ENCODE measurements at regions not wholly inside any gene's neighbourhood (a gene's known extent, or its start where the extent isn't known, plus 50 kb on each side); places are given as distances from the start of the nearest gene placed in this dataset.

GRCh38 chr2:122433123-122433754 lies 677.8 kb downstream of the TSN start:
- TF ChIP-seq TAF1 (IDR thresholded peaks at IDR 0.05; ENCODE audit: borderline replicate concordance, insufficient read depth, low read length) (no peak), SIN3A (IDR thresholded peaks at IDR 0.05; ENCODE audit: borderline replicate concordance, insufficient read depth, low read length) (no peak), POLR2AphosphoS5 (IDR thresholded peaks at IDR 0.05; ENCODE audit: low read depth, low read length) (no peak), FOXP2 (optimal IDR thresholded peaks at IDR 0.05; ENCODE audit: borderline replicate concordance, extremely low read depth, extremely low read length, insufficient read depth) (no peak)
- TF ChIP-seq, protein P1, sequence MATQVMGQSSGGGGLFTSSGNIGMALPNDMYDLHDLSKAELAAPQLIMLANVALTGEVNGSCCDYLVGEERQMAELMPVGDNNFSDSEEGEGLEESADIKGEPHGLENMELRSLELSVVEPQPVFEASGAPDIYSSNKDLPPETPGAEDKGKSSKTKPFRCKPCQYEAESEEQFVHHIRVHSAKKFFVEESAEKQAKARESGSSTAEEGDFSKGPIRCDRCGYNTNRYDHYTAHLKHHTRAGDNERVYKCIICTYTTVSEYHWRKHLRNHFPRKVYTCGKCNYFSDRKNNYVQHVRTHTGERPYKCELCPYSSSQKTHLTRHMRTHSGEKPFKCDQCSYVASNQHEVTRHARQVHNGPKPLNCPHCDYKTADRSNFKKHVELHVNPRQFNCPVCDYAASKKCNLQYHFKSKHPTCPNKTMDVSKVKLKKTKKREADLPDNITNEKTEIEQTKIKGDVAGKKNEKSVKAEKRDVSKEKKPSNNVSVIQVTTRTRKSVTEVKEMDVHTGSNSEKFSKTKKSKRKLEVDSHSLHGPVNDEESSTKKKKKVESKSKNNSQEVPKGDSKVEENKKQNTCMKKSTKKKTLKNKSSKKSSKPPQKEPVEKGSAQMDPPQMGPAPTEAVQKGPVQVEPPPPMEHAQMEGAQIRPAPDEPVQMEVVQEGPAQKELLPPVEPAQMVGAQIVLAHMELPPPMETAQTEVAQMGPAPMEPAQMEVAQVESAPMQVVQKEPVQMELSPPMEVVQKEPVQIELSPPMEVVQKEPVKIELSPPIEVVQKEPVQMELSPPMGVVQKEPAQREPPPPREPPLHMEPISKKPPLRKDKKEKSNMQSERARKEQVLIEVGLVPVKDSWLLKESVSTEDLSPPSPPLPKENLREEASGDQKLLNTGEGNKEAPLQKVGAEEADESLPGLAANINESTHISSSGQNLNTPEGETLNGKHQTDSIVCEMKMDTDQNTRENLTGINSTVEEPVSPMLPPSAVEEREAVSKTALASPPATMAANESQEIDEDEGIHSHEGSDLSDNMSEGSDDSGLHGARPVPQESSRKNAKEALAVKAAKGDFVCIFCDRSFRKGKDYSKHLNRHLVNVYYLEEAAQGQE (IDR thresholded peaks at IDR 0.05; ENCODE audit: insufficient read depth in 1 of 2, low read depth in 2 of 2, low read length in 2 of 2) = no peak

GRCh38 chr2:122445003-122445402 lies 689.6 kb downstream of the TSN start:
- TF ChIP-seq TAF1 (IDR thresholded peaks at IDR 0.05; ENCODE audit: borderline replicate concordance, insufficient read depth, low read length) (no peak), SIN3A (IDR thresholded peaks at IDR 0.05; ENCODE audit: borderline replicate concordance, insufficient read depth, low read length) (no peak), POLR2AphosphoS5 (IDR thresholded peaks at IDR 0.05; ENCODE audit: low read depth, low read length) (no peak), FOXP2 (optimal IDR thresholded peaks at IDR 0.05; ENCODE audit: borderline replicate concordance, extremely low read depth, extremely low read length, insufficient read depth) (no peak)
- TF ChIP-seq, protein P1 (IDR thresholded peaks at IDR 0.05; ENCODE audit: insufficient read depth in 1 of 2, low read depth in 2 of 2, low read length in 2 of 2) = no peak

DNA sequence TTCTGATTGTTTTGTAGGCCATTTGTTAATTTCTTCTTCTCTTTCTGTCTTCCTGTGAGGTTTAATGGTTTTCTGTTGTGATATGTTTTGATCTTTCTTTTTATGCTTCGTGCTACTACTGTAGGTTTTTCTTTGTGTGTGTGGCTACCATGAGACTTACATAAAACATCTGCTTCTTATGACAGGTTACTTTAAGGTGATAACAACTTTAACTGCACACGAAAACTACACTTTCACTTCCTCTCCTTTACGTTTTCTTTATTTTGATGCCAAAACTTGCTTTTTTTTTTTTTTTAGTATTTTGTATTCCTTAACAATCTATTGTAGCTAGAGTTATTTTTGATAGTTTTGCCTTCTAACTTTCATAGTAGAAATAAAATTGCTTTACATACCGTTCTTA lies 691.3 kb downstream of the TSN start:
- TF ChIP-seq FOXP2 (optimal IDR thresholded peaks at IDR 0.05; ENCODE audit: borderline replicate concordance, extremely low read depth, extremely low read length, insufficient read depth) = no peak
- TF ChIP-seq POLR2AphosphoS5 (IDR thresholded peaks at IDR 0.05; ENCODE audit: low read depth, low read length) = no peak
- TF ChIP-seq, protein P1 (IDR thresholded peaks at IDR 0.05; ENCODE audit: insufficient read depth in 1 of 2, low read depth in 2 of 2, low read length in 2 of 2) = no peak
- no peak for TF ChIP-seq TAF1 (IDR thresholded peaks at IDR 0.05; ENCODE audit: borderline replicate concordance, insufficient read depth, low read length)
- no peak for TF ChIP-seq SIN3A (IDR thresholded peaks at IDR 0.05; ENCODE audit: borderline replicate concordance, insufficient read depth, low read length)

DNA sequence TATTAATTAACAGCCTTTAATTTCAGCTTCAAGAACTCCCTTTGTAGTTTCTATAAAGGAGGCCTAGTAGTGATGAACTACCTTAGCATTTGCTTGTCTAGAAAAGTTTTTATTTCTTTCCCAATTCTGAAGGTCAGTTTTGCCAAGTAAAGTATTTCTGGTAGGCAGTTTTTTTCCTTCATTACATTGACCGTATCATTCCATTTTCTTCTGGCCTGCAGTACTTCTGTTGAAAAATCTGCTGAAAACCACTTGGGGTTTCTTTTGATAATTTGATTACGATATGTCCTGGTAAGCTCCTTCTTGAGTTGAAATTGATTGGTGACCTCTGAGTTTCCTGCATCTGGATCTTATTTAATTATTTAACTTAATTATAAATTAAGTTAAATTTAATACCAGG lies 691.8 kb downstream of the TSN start:
- TF ChIP-seq, protein P1 (IDR thresholded peaks at IDR 0.05; ENCODE audit: insufficient read depth in 1 of 2, low read depth in 2 of 2, low read length in 2 of 2) = no peak
- no peak for TF ChIP-seq TAF1 (IDR thresholded peaks at IDR 0.05; ENCODE audit: borderline replicate concordance, insufficient read depth, low read length)
- no peak for TF ChIP-seq SIN3A (IDR thresholded peaks at IDR 0.05; ENCODE audit: borderline replicate concordance, insufficient read depth, low read length)
- no peak for TF ChIP-seq FOXP2 (optimal IDR thresholded peaks at IDR 0.05; ENCODE audit: borderline replicate concordance, extremely low read depth, extremely low read length, insufficient read depth)
- no peak for TF ChIP-seq POLR2AphosphoS5 (IDR thresholded peaks at IDR 0.05; ENCODE audit: low read depth, low read length)

Measured in PFSK-1 (cell line).